ENCODE measurements at regions not wholly inside any gene's neighbourhood (a gene's known extent, or its start where the extent isn't known, plus 50 kb on each side); places are given as distances from the start of the nearest gene placed in this dataset.

- TF ChIP-seq CCNT2 (IDR thresholded peaks at IDR 0.05; ENCODE audit: borderline replicate concordance, extremely low read depth, insufficient read length, low read depth, low read length) (no peak), EHMT2 (IDR thresholded peaks at IDR 0.05) (no peak), CGGBP1 (CRISPR knock-in tag; IDR thresholded peaks at IDR 0.05) (no peak), EP300 (IDR thresholded peaks at IDR 0.05; ENCODE audit: low read length) (no peak), MXI1 (IDR thresholded peaks at IDR 0.05; ENCODE audit: low read depth, low read length) (no peak), C11orf30 (IDR thresholded peaks at IDR 0.05; ENCODE audit: low read depth) (no peak), PCBP2 (IDR thresholded peaks at IDR 0.05; ENCODE audit: low read depth, low read length, poor library complexity, severe bottlenecking) (no peak), RFX1 (IDR thresholded peaks at IDR 0.05) (no peak), HDAC3 (IDR thresholded peaks at IDR 0.05; ENCODE audit: borderline replicate concordance, partially characterized antibody) (no peak), MAFG (tag; conservative IDR thresholded peaks at IDR 0.05) (no peak), SREBF2 (CRISPR knock-in tag; IDR thresholded peaks at IDR 0.05) (no peak), SMARCC2 (IDR thresholded peaks at IDR 0.05; ENCODE audit: low read depth) (no peak), ZFP91 (CRISPR knock-in tag; IDR thresholded peaks at IDR 0.05) (no peak), ZNF699 (CRISPR knock-in tag; IDR thresholded peaks at IDR 0.05; ENCODE audit: insufficient replicate concordance) (no peak)
Measured at GRCh38 chr11:97667057-97667456, 1277.2 kb downstream of the JRKL start (continued).

Measured in K562 (cell line).